ENCODE measurements at regions not wholly inside any gene's neighbourhood (a gene's known extent, or its start where the extent isn't known, plus 50 kb on each side); places are given as distances from the start of the nearest gene placed in this dataset.

GRCh38 chr6:16849988-16850680 lies 88.9 kb upstream of the ATXN1 start:
- no peak for DNase-seq

- DNase-seq, result peak in 1 of 2 donors; percentile 10
These were observed 88.2 kb upstream of the ATXN1 start for GRCh38 chr6:16849280-16849987.

- no peak for DNase-seq
These were observed 85.1 kb upstream of the ATXN1 start for GRCh38 chr6:16846399-16846778.

- DNase-seq, result no peak
These were observed 82.9 kb upstream of the ATXN1 start for GRCh38 chr6:16844183-16844582.

- DNase-seq, result no peak
These were observed 81.4 kb upstream of the ATXN1 start for GRCh38 chr6:16842676-16843075.

- DNase-seq, result no peak
These were observed 80.0 kb upstream of the ATXN1 start for GRCh38 chr6:16841241-16841640.

GRCh38 chr6:16840725-16841124 lies 79.5 kb upstream of the ATXN1 start:
- DNase-seq, result no peak

GRCh38 chr6:16840291-16840690 lies 79.0 kb upstream of the ATXN1 start:
- DNase-seq, result no peak

- no peak for DNase-seq
These were observed 78.4 kb upstream of the ATXN1 start for GRCh38 chr6:16839631-16840179.

GRCh38 chr6:16837217-16837972 lies 76.1 kb upstream of the ATXN1 start:
- DNase-seq, result no peak

- DNase-seq, result peak in 1 of 2 donors; percentile 19
These were observed 75.1 kb upstream of the ATXN1 start for GRCh38 chr6:16836144-16836981.

GRCh38 chr6:16834242-16834641 lies 73.0 kb upstream of the ATXN1 start:
- DNase-seq, result no peak

- no peak for DNase-seq
These were observed 71.5 kb upstream of the ATXN1 start for GRCh38 chr6:16832721-16833120.

GRCh38 chr6:16832043-16832567 lies 70.8 kb upstream of the ATXN1 start:
- no peak for DNase-seq

- no peak for DNase-seq
These were observed 69.9 kb upstream of the ATXN1 start for GRCh38 chr6:16831136-16831535.

GRCh38 chr6:16828058-16828457 lies 66.8 kb upstream of the ATXN1 start:
- DNase-seq, result no peak

GRCh38 chr6:16827627-16828026 lies 66.4 kb upstream of the ATXN1 start:
- no peak for DNase-seq

GRCh38 chr6:16825784-16826183 lies 64.5 kb upstream of the ATXN1 start:
- no peak for DNase-seq

- DNase-seq, result no peak
These were observed 63.8 kb upstream of the ATXN1 start for GRCh38 chr6:16824845-16825685.

GRCh38 chr6:16823718-16824352 lies 62.6 kb upstream of the ATXN1 start:
- no peak for DNase-seq

All from CD4-positive, alpha-beta T cell treated with Interleukin-1 beta for 1 hour (primary cell).